ENCODE measurements at regions not wholly inside any gene's neighbourhood (a gene's known extent, or its start where the extent isn't known, plus 50 kb on each side); places are given as distances from the start of the nearest gene placed in this dataset.

- H3K27ac ChIP-seq: no peak overlapping the region
- TF ChIP-seq CTCF (conservative IDR thresholded peaks at IDR 0.05) (no peak), ZFX (IDR thresholded peaks at IDR 0.05) (no peak)
Observed at GRCh38 chr2:150885774-150886386, 375.8 kb downstream of the RBM43 start.

GRCh38 chr2:150885236-150885635 lies 376.4 kb downstream of the RBM43 start:
- H3K27ac ChIP-seq: no peak overlapping the region
- no peak for TF ChIP-seq ZFX (IDR thresholded peaks at IDR 0.05)
- TF ChIP-seq CTCF (conservative IDR thresholded peaks at IDR 0.05): no peak

- H3K27ac ChIP-seq: no peak overlapping the region
- TF ChIP-seq ZFX (IDR thresholded peaks at IDR 0.05) (no peak), CTCF (conservative IDR thresholded peaks at IDR 0.05) (no peak)
Observed at GRCh38 chr2:150883613-150883895, 378.1 kb downstream of the RBM43 start.

- no peak overlapping the region for H3K27ac ChIP-seq
- TF ChIP-seq ZFX (IDR thresholded peaks at IDR 0.05) (no peak), CTCF (conservative IDR thresholded peaks at IDR 0.05) (no peak)
Observed at GRCh38 chr2:150882751-150883612, 378.7 kb downstream of the RBM43 start.

- TF ChIP-seq CTCF (conservative IDR thresholded peaks at IDR 0.05) (no peak), ZFX (IDR thresholded peaks at IDR 0.05) (no peak)
- no peak overlapping the region for H3K27ac ChIP-seq
Observed at GRCh38 chr2:150880986-150881385, 380.7 kb downstream of the RBM43 start.

- TF ChIP-seq ZFX (IDR thresholded peaks at IDR 0.05) (no peak), CTCF (conservative IDR thresholded peaks at IDR 0.05) (no peak)
- H3K27ac ChIP-seq: no peak overlapping the region
Observed at GRCh38 chr2:150878356-150878755, 383.3 kb downstream of the RBM43 start.

GRCh38 chr2:150876251-150876950 lies 385.3 kb downstream of the RBM43 start:
- no peak overlapping the region for H3K27ac ChIP-seq

More at GRCh38 chr2:150876251-150876950, 385.3 kb downstream of the RBM43 start:
- TF ChIP-seq CTCF (conservative IDR thresholded peaks at IDR 0.05): no peak
- TF ChIP-seq ZFX (IDR thresholded peaks at IDR 0.05): no peak
